ENCODE measurements at regions not wholly inside any gene's neighbourhood (a gene's known extent, or its start where the extent isn't known, plus 50 kb on each side); places are given as distances from the start of the nearest gene placed in this dataset.

DNA sequence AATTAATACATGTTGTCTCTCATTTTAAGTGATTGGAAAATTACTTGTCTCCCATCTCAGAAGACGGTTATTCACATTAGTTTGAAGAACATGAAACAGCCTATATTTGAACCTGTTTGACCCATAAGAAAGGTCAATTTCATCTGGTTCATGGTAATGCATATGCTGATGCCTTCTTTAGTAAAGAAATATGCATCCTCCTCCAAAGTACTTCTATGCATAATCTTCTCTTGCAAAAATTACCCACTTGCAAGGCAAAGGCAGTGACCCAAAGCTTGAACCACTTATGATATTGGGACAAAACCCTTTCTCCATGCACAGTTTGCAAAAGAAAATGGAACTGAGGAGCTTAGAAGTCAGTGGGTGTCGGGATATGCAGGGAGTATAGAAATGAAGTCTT, 65.4 kb upstream of the IRX1 start (continued):
- TF ChIP-seq, protein P1, sequence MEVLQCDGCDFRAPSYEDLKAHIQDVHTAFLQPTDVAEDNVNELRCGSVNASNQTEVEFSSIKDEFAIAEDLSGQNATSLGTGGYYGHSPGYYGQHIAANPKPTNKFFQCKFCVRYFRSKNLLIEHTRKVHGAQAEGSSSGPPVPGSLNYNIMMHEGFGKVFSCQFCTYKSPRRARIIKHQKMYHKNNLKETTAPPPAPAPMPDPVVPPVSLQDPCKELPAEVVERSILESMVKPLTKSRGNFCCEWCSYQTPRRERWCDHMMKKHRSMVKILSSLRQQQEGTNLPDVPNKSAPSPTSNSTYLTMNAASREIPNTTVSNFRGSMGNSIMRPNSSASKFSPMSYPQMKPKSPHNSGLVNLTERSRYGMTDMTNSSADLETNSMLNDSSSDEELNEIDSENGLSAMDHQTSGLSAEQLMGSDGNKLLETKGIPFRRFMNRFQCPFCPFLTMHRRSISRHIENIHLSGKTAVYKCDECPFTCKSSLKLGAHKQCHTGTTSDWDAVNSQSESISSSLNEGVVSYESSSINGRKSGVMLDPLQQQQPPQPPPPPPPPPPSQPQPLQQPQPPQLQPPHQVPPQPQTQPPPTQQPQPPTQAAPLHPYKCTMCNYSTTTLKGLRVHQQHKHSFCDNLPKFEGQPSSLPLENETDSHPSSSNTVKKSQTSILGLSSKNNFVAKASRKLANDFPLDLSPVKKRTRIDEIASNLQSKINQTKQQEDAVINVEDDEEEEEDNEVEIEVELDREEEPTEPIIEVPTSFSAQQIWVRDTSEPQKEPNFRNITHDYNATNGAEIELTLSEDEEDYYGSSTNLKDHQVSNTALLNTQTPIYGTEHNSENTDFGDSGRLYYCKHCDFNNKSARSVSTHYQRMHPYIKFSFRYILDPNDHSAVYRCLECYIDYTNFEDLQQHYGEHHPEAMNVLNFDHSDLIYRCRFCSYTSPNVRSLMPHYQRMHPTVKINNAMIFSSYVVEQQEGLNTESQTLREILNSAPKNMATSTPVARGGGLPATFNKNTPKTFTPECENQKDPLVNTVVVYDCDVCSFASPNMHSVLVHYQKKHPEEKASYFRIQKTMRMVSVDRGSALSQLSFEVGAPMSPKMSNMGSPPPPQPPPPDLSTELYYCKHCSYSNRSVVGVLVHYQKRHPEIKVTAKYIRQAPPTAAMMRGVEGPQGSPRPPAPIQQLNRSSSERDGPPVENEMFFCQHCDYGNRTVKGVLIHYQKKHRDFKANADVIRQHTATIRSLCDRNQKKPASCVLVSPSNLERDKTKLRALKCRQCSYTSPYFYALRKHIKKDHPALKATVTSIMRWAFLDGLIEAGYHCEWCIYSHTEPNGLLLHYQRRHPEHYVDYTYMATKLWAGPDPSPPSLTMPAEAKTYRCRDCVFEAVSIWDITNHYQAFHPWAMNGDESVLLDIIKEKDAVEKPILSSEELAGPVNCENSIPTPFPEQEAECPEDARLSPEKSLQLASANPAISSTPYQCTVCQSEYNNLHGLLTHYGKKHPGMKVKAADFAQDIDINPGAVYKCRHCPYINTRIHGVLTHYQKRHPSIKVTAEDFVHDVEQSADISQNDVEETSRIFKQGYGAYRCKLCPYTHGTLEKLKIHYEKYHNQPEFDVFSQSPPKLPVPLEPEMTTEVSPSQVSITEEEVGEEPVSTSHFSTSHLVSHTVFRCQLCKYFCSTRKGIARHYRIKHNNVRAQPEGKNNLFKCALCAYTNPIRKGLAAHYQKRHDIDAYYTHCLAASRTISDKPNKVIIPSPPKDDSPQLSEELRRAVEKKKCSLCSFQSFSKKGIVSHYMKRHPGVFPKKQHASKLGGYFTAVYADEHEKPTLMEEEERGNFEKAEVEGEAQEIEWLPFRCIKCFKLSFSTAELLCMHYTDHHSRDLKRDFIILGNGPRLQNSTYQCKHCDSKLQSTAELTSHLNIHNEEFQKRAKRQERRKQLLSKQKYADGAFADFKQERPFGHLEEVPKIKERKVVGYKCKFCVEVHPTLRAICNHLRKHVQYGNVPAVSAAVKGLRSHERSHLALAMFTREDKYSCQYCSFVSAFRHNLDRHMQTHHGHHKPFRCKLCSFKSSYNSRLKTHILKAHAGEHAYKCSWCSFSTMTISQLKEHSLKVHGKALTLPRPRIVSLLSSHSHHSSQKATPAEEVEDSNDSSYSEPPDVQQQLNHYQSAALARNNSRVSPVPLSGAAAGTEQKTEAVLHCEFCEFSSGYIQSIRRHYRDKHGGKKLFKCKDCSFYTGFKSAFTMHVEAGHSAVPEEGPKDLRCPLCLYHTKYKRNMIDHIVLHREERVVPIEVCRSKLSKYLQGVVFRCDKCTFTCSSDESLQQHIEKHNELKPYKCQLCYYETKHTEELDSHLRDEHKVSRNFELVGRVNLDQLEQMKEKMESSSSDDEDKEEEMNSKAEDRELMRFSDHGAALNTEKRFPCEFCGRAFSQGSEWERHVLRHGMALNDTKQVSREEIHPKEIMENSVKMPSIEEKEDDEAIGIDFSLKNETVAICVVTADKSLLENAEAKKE (CRISPR knock-in tag; IDR thresholded peaks at IDR 0.05): no peak
- TF ChIP-seq STAT1 (IDR thresholded peaks at IDR 0.05; ENCODE audit: unreplicated experiment) (no peak), CREB1 (CRISPR knock-in tag; IDR thresholded peaks at IDR 0.05; ENCODE audit: low read depth) (no peak), EZH2phosphoT487 (IDR thresholded peaks at IDR 0.05; ENCODE audit: unreplicated experiment) (no peak), JUNB (IDR thresholded peaks at IDR 0.05; ENCODE audit: unreplicated experiment) (no peak), NANOG (IDR thresholded peaks at IDR 0.05; ENCODE audit: borderline replicate concordance) (no peak)
- TF ChIP-seq, protein P2, sequence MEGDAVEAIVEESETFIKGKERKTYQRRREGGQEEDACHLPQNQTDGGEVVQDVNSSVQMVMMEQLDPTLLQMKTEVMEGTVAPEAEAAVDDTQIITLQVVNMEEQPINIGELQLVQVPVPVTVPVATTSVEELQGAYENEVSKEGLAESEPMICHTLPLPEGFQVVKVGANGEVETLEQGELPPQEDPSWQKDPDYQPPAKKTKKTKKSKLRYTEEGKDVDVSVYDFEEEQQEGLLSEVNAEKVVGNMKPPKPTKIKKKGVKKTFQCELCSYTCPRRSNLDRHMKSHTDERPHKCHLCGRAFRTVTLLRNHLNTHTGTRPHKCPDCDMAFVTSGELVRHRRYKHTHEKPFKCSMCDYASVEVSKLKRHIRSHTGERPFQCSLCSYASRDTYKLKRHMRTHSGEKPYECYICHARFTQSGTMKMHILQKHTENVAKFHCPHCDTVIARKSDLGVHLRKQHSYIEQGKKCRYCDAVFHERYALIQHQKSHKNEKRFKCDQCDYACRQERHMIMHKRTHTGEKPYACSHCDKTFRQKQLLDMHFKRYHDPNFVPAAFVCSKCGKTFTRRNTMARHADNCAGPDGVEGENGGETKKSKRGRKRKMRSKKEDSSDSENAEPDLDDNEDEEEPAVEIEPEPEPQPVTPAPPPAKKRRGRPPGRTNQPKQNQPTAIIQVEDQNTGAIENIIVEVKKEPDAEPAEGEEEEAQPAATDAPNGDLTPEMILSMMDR (conservative IDR thresholded peaks at IDR 0.05; ENCODE audit: low read depth in 2 of 2): no peak
- TF ChIP-seq, protein P3, sequence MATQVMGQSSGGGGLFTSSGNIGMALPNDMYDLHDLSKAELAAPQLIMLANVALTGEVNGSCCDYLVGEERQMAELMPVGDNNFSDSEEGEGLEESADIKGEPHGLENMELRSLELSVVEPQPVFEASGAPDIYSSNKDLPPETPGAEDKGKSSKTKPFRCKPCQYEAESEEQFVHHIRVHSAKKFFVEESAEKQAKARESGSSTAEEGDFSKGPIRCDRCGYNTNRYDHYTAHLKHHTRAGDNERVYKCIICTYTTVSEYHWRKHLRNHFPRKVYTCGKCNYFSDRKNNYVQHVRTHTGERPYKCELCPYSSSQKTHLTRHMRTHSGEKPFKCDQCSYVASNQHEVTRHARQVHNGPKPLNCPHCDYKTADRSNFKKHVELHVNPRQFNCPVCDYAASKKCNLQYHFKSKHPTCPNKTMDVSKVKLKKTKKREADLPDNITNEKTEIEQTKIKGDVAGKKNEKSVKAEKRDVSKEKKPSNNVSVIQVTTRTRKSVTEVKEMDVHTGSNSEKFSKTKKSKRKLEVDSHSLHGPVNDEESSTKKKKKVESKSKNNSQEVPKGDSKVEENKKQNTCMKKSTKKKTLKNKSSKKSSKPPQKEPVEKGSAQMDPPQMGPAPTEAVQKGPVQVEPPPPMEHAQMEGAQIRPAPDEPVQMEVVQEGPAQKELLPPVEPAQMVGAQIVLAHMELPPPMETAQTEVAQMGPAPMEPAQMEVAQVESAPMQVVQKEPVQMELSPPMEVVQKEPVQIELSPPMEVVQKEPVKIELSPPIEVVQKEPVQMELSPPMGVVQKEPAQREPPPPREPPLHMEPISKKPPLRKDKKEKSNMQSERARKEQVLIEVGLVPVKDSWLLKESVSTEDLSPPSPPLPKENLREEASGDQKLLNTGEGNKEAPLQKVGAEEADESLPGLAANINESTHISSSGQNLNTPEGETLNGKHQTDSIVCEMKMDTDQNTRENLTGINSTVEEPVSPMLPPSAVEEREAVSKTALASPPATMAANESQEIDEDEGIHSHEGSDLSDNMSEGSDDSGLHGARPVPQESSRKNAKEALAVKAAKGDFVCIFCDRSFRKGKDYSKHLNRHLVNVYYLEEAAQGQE (IDR thresholded peaks at IDR 0.05; ENCODE audit: unreplicated experiment): no peak
